ENCODE measurements at regions not wholly inside any gene's neighbourhood (a gene's known extent, or its start where the extent isn't known, plus 50 kb on each side); places are given as distances from the start of the nearest gene placed in this dataset.

DNA sequence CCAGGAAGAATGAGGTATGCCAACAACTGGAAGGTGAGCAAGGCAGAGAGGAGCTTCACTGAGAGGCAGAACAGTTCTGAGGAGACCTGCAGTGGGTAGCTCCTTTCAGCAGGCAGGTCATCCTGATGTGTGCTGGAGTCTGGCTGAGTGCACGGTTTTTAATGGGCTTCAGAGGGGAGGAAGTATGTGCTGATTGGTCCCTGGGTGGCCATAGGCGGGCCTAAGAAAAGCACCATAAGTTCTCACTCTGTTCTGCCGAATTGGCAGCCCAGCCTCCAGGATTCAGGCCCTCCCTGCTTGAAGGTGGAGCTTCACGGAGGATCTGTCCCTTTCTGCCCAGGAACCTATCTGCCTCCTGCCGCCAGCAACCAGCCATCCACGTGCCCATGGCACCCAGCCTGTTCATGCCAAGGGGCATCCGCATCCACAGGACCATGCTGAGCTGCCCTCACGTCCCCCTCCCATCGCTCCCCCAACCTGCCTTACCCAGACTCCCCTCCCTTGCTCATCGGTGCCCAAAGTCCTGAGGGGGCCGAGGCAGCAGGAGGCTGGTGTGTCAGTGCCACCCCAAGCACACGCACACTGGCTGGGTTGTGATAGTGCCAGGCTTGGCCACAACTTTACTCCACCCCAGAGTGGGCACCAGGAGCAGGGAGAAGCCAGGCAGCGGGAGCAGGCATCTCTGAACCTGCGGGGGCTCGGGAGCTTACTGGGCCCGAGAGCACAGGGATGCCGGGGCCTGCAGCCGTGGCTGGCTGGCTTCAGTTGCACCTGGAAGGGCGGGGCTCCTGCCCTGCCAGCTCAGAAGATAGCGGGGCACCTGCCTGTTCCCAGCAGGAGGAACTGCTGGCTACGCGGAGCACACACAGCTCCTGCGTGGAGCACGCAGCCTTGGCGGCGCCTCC lies 608.4 kb upstream of the FOXG1 start:
- H3K9ac ChIP-seq (ENCODE audit: low read length) = no peak overlapping the region
- no peak overlapping the region for H3K27ac ChIP-seq (ENCODE audit: low read length in 2 of 2)
- Mint-ChIP-seq H3K27ac (no peak overlapping the region), H3K4me3 (no peak overlapping the region), H3K9me3 (ENCODE audit: insufficient read depth) (no peaks in the 10 kb centered on the region), H3K27me3 (no peaks in the 10 kb centered on the region), H3K4me1 (no peaks in the 10 kb centered on the region)
- peaks cover 0 to 14% (median 0%) of the 10 kb centered on the region in 3 donors for H3K9me3 ChIP-seq (ENCODE audit: control extremely low read depth in 1 of 3, control insufficient read depth in 2 of 3, insufficient read depth in 1 of 3, low read length in 2 of 3)
- H3K4me2 ChIP-seq (replicated peaks; ENCODE audit: low read depth, low read length, poor library complexity, severe bottlenecking) = no peak overlapping the region
- no peaks in the 10 kb centered on the region for H3K4me1 ChIP-seq (ENCODE audit: control insufficient read depth in 2 of 2, insufficient read depth in 2 of 2, low read length in 2 of 2)
- POLR2A ChIA-PET = no interaction called here
- intact Hi-C loops (cut with micrococcal nuclease) = no loop called here
- H4K20me1 ChIP-seq (ENCODE audit: control insufficient read depth, insufficient read depth, low read length, poor library complexity, severe bottlenecking) = no peaks in the 10 kb centered on the region
- no peak overlapping the region for H3K4me3 ChIP-seq (ENCODE audit: control extremely low read depth in 1 of 5, extremely low read depth in 1 of 5, insufficient read depth in 1 of 5, low read depth in 2 of 5, low read length in 4 of 5)
- no peak overlapping the region for H2AFZ ChIP-seq (ENCODE audit: insufficient read depth, low read depth, low read length, poor library complexity, severe bottlenecking)
- TF ChIP-seq EZH2 (IDR thresholded peaks at IDR 0.05; ENCODE audit: borderline replicate concordance, insufficient read depth, low read depth, low read length, poor library complexity, severe bottlenecking) = no peak
- TF ChIP-seq, protein P1, sequence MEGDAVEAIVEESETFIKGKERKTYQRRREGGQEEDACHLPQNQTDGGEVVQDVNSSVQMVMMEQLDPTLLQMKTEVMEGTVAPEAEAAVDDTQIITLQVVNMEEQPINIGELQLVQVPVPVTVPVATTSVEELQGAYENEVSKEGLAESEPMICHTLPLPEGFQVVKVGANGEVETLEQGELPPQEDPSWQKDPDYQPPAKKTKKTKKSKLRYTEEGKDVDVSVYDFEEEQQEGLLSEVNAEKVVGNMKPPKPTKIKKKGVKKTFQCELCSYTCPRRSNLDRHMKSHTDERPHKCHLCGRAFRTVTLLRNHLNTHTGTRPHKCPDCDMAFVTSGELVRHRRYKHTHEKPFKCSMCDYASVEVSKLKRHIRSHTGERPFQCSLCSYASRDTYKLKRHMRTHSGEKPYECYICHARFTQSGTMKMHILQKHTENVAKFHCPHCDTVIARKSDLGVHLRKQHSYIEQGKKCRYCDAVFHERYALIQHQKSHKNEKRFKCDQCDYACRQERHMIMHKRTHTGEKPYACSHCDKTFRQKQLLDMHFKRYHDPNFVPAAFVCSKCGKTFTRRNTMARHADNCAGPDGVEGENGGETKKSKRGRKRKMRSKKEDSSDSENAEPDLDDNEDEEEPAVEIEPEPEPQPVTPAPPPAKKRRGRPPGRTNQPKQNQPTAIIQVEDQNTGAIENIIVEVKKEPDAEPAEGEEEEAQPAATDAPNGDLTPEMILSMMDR (IDR thresholded peaks at IDR 0.05) = no peak
- no peak for ATAC-seq (ENCODE audit: low read depth)
- CTCF ChIA-PET = no interaction called here
- no peak for DNase-seq
- WGBS (ENCODE audit: insufficient coverage) = 87% methylated on average over 25 of the region's 26 CpGs
- H3K36me3 ChIP-seq (replicated peaks in 1 of 2; ENCODE audit: control extremely low read depth in 1 of 2, control insufficient read depth in 1 of 2, extremely low read depth in 1 of 2, insufficient read depth in 2 of 2, low read length in 1 of 2) = no peaks in the 10 kb centered on the region
- no peaks in the 10 kb centered on the region for H3K27me3 ChIP-seq (replicated peaks in 1 of 4; ENCODE audit: control extremely low read depth in 1 of 4, control insufficient read depth in 3 of 4, insufficient read depth in 4 of 4, low read length in 3 of 4)
- H3K79me2 ChIP-seq (ENCODE audit: control insufficient read depth, insufficient read depth, low read length) = no peaks in the 10 kb centered on the region

DNA sequence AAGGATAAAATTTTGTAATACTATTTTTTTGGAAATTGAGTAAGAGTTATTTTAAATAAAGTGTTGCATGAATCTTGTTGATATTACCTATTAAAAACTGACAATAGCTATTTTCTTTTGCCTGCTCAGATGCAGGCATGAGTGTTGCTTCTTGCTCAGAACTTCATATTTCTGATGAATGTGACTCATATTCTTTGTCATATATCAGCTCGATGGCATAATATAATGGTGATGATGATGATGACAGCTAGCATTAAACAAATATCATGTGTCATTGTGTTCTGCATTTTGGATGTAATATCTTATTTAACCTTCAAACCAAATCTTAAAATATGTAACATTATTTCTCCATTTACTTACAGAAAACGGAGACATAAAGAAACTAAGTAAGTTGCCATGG lies 605.5 kb upstream of the FOXG1 start:
- no peak overlapping the region for H3K4me3 Mint-ChIP-seq
- ATAC-seq (ENCODE audit: low read depth) (no peak), DNase-seq (no peak)
- Histone ChIP-seq H4K20me1 (ENCODE audit: control insufficient read depth, insufficient read depth, low read length, poor library complexity, severe bottlenecking) (no peaks in the 10 kb centered on the region), H3K4me2 (replicated peaks; ENCODE audit: low read depth, low read length, poor library complexity, severe bottlenecking) (no peak overlapping the region), H3K9ac (ENCODE audit: low read length) (no peak overlapping the region), H3K36me3 (replicated peaks in 1 of 2; ENCODE audit: control extremely low read depth in 1 of 2, control insufficient read depth in 1 of 2, extremely low read depth in 1 of 2, insufficient read depth in 2 of 2, low read length in 1 of 2) (no peaks in the 10 kb centered on the region), H3K79me2 (ENCODE audit: control insufficient read depth, insufficient read depth, low read length) (no peaks in the 10 kb centered on the region), H3K27ac (ENCODE audit: low read length in 2 of 2) (no peak overlapping the region), H3K9me3 (ENCODE audit: control extremely low read depth in 1 of 3, control insufficient read depth in 2 of 3, insufficient read depth in 1 of 3, low read length in 2 of 3) (peaks cover 0 to 14% (median 0%) of the 10 kb centered on the region in 3 donors), H3K4me1 (ENCODE audit: control insufficient read depth in 2 of 2, insufficient read depth in 2 of 2, low read length in 2 of 2) (no peaks in the 10 kb centered on the region), H3K27me3 (replicated peaks in 1 of 4; ENCODE audit: control extremely low read depth in 1 of 4, control insufficient read depth in 3 of 4, insufficient read depth in 4 of 4, low read length in 3 of 4) (no peaks in the 10 kb centered on the region), H3K4me3 (ENCODE audit: control extremely low read depth in 1 of 5, extremely low read depth in 1 of 5, insufficient read depth in 1 of 5, low read depth in 2 of 5, low read length in 4 of 5) (no peak overlapping the region), H2AFZ (ENCODE audit: insufficient read depth, low read depth, low read length, poor library complexity, severe bottlenecking) (no peak overlapping the region)
- POLR2A ChIA-PET = no interaction called here
- intact Hi-C loops (cut with micrococcal nuclease) = no loop called here
- CTCF ChIA-PET = no interaction called here
- no CpG with 5 or more reads among the region's 2 CpGs for WGBS (ENCODE audit: insufficient coverage)
- no peaks in the 10 kb centered on the region for H3K27me3 Mint-ChIP-seq
- TF ChIP-seq, protein P1 (IDR thresholded peaks at IDR 0.05) = no peak
- no peak for TF ChIP-seq EZH2 (IDR thresholded peaks at IDR 0.05; ENCODE audit: borderline replicate concordance, insufficient read depth, low read depth, low read length, poor library complexity, severe bottlenecking)
- H3K27ac Mint-ChIP-seq = no peak overlapping the region
- no peaks in the 10 kb centered on the region for H3K4me1 Mint-ChIP-seq
- H3K9me3 Mint-ChIP-seq (ENCODE audit: insufficient read depth) = no peaks in the 10 kb centered on the region
